ENCODE measurements at regions not wholly inside any gene's neighbourhood (a gene's known extent, or its start where the extent isn't known, plus 50 kb on each side); places are given as distances from the start of the nearest gene placed in this dataset.

- Histone ChIP-seq H3K9me2 (ENCODE audit: insufficient read depth) (no peaks in the 10 kb centered on the region), H2AFZ (no peak overlapping the region), H3K4me1 (ENCODE audit: insufficient read depth) (no peaks in the 10 kb centered on the region), H4K20me1 (replicated peaks; ENCODE audit: insufficient read depth) (no peaks in the 10 kb centered on the region), H3K27me3 (ENCODE audit: insufficient read depth) (no peaks in the 10 kb centered on the region), H3F3A (replicated peaks; ENCODE audit: low read depth) (no peaks in the 10 kb centered on the region), H3K4me2 (no peak overlapping the region), H3K79me2 (replicated peaks; ENCODE audit: insufficient read depth) (no peaks in the 10 kb centered on the region), H3K36me3 (ENCODE audit: insufficient read depth) (no peaks in the 10 kb centered on the region), H3K4me3 (no peak overlapping the region), H3K27ac (ENCODE audit: low read depth) (no peak overlapping the region)
- H3K4me1 Mint-ChIP-seq = no peaks in the 10 kb centered on the region; the same call in 2 of the 3 replicates
- no peaks in the 10 kb centered on the region for H3K36me3 Mint-ChIP-seq (ENCODE audit: low read depth)
- H3K4me3 Mint-ChIP-seq = no peak overlapping the region
- ATAC-seq = no peak
- DNase-seq (ENCODE audit: low spot score) = no peak
- H3K27ac Mint-ChIP-seq = no peak overlapping the region
- no peaks in the 10 kb centered on the region; the same call in 2 of the 3 replicates for H3K9me3 Mint-ChIP-seq
- H3K27me3 Mint-ChIP-seq (ENCODE audit: insufficient read depth, low read depth, poor library complexity) = peaks cover 2% of the 10 kb centered on the region
- TF ChIP-seq, protein P1, sequence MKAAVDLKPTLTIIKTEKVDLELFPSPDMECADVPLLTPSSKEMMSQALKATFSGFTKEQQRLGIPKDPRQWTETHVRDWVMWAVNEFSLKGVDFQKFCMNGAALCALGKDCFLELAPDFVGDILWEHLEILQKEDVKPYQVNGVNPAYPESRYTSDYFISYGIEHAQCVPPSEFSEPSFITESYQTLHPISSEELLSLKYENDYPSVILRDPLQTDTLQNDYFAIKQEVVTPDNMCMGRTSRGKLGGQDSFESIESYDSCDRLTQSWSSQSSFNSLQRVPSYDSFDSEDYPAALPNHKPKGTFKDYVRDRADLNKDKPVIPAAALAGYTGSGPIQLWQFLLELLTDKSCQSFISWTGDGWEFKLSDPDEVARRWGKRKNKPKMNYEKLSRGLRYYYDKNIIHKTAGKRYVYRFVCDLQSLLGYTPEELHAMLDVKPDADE (IDR thresholded peaks at IDR 0.05) = no peak
- TF ChIP-seq JUNB (IDR thresholded peaks at IDR 0.05; ENCODE audit: unreplicated experiment) (no peak), REST (IDR thresholded peaks at IDR 0.05; ENCODE audit: unreplicated experiment) (no peak), EZH2 (IDR thresholded peaks at IDR 0.05; ENCODE audit: low read depth, unreplicated experiment) (no peak), ZNF114 (CRISPR knock-in tag; IDR thresholded peaks at IDR 0.05) (no peak), ZNF331 (CRISPR knock-in tag; IDR thresholded peaks at IDR 0.05; ENCODE audit: low read depth) (no peak), ZNF462 (CRISPR knock-in tag; IDR thresholded peaks at IDR 0.05) (no peak), NANOG (IDR thresholded peaks at IDR 0.05; ENCODE audit: borderline replicate concordance) (no peak), POLR2AphosphoS5 (IDR thresholded peaks at IDR 0.05; ENCODE audit: low read depth) (no peak), EZH2phosphoT487 (IDR thresholded peaks at IDR 0.05; ENCODE audit: unreplicated experiment) (no peak), CREB1 (CRISPR knock-in tag; IDR thresholded peaks at IDR 0.05; ENCODE audit: low read depth) (no peak), STAT1 (IDR thresholded peaks at IDR 0.05; ENCODE audit: unreplicated experiment) (no peak)
- TF ChIP-seq, protein P2, sequence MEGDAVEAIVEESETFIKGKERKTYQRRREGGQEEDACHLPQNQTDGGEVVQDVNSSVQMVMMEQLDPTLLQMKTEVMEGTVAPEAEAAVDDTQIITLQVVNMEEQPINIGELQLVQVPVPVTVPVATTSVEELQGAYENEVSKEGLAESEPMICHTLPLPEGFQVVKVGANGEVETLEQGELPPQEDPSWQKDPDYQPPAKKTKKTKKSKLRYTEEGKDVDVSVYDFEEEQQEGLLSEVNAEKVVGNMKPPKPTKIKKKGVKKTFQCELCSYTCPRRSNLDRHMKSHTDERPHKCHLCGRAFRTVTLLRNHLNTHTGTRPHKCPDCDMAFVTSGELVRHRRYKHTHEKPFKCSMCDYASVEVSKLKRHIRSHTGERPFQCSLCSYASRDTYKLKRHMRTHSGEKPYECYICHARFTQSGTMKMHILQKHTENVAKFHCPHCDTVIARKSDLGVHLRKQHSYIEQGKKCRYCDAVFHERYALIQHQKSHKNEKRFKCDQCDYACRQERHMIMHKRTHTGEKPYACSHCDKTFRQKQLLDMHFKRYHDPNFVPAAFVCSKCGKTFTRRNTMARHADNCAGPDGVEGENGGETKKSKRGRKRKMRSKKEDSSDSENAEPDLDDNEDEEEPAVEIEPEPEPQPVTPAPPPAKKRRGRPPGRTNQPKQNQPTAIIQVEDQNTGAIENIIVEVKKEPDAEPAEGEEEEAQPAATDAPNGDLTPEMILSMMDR (conservative IDR thresholded peaks at IDR 0.05; ENCODE audit: low read depth in 2 of 2) = no peak
Measured at GRCh38 chr13:75231235-75231634, 250.7 kb downstream of the TBC1D4 start.
